DOHH2 (cell line): ENCODE measurements at regions not wholly inside any gene's neighbourhood (a gene's known extent, or its start where the extent isn't known, plus 50 kb on each side); places are given as distances from the start of the nearest gene placed in this dataset.

Experiments used
- H3F3A ChIP-seq: fragments of 200-600 bp; sonication (generic), shearing (Covaris generic); 2 replicates; pipeline ENCODE4 v1.6.0; 2016; ENCODE audit warnings: antibody characterized with exemption, mild to moderate bottlenecking; ENCODE audit not compliant: control insufficient read depth, insufficient read depth
- H3K27ac ChIP-seq: fragments of 200-600 bp; sonication (generic); 2 replicates; pipeline ENCODE4 v1.5.1; 2014; ENCODE audit warnings: low read depth, mild to moderate bottlenecking, low read length, moderate library complexity
- H3K27me3 ChIP-seq: fragments of 200-600 bp; sonication (generic); 2 replicates; pipeline ENCODE4 v1.6.1; 2014; ENCODE audit warnings: mild to moderate bottlenecking, low read length, mixed read lengths; ENCODE audit not compliant: control insufficient read depth
- H3K36me3 ChIP-seq: fragments of 200-600 bp; sonication (generic); 2 replicates; pipeline ENCODE4 v1.6.1; 2014; ENCODE audit warnings: mild to moderate bottlenecking, low read length, moderate library complexity, mixed read lengths; ENCODE audit not compliant: control insufficient read depth
- H3K4me1 ChIP-seq: fragments of 200-600 bp; sonication (generic); 2 replicates; pipeline ENCODE4 v1.6.1; 2014; ENCODE audit warnings: mild to moderate bottlenecking, low read length, mixed read lengths; ENCODE audit not compliant: control insufficient read depth
- H3K4me2 ChIP-seq: fragments of 200-600 bp; sonication (generic); 2 replicates; pipeline ENCODE4 v1.6.0; 2014; ENCODE audit warnings: mild to moderate bottlenecking, low read length, moderate library complexity
- H3K4me3 ChIP-seq: fragments of 200-600 bp; sonication (generic); 2 replicates; pipeline ENCODE4 v1.5.1; 2014; ENCODE audit warnings: mild to moderate bottlenecking, low read length, mixed read lengths
- H3K79me2 ChIP-seq: fragments of 200-600 bp; sonication (generic); 2 replicates; pipeline ENCODE4 v1.6.1; 2014; ENCODE audit warnings: mild to moderate bottlenecking, low read length, mixed read lengths; ENCODE audit not compliant: control insufficient read depth
- H3K9me2 ChIP-seq: fragments of 200-600 bp; sonication (generic); replicated peaks from 2 replicates; pipeline ENCODE4 v1.6.1; 2014; ENCODE audit warnings: mild to moderate bottlenecking, low read length, mixed read lengths; ENCODE audit not compliant: control insufficient read depth
- H3K9me3 ChIP-seq: fragments of 200-600 bp; sonication (generic); 2 replicates; pipeline ENCODE4 v1.6.1; 2014; ENCODE audit warnings: antibody characterized with exemption, low read length, mixed read lengths; ENCODE audit not compliant: control insufficient read depth, insufficient read depth
- H4K20me1 ChIP-seq: fragments of 200-600 bp; sonication (generic); 2 replicates; pipeline ENCODE4 v1.6.0; 2014; ENCODE audit warnings: low read depth, mild to moderate bottlenecking, antibody characterized with exemption, low read length, moderate library complexity; ENCODE audit not compliant: control insufficient read depth, insufficient read depth
- EZH2phosphoT487 ChIP-seq: fragments of 200-600 bp; sonication (generic); IDR thresholded peaks from 2 replicates; pipeline ENCODE4 v1.6.1; 2017; ENCODE audit warnings: borderline replicate concordance, mild to moderate bottlenecking, antibody characterized with exemption, low read length, moderate library complexity, mixed read lengths
- TF ChIP-seq, protein P1 (sequence below): fragments of 200-600 bp; sonication (generic); IDR thresholded peaks from one replicate; pipeline ENCODE4 v1.5.1; 2014; ENCODE audit warnings: antibody characterized with exemption, mild to moderate bottlenecking, low read depth, low read length; ENCODE audit not compliant: poor library complexity, severe bottlenecking

DNA sequence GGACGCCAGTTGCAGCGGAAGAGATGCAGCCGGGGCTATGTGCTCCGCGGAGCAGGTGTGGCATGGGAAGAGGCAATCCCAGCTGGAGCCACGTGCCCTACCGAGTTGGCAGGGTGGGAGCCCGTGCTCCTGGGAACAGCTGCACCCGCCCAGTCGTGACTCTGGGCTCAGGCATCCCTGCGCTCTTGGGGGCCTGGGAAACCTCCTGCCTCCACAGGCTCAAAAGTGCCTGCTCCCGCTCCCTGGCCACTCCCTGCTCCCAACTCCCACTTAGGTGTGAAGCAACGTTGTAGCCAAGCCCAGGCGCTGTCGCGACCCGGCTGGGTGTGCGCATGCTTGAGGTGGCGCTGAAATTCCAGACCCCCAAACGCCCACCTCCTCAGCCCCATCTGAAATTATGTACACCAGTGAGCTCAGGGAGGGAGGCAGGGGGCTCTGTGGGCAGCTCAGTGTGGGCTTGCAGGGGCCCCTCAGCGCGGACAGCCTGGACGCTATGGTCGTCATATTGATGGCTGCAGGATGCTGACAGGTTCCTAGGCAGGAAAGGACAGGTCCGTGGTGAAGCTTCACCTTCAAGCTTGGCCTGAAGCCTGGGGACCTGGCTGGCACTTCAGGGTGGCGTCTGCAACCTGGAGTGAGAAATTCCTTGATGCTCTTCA is 429.9 kb downstream of the SLITRK1 start:
- H3K9me3 ChIP-seq = peaks cover 14% of the 10 kb centered on the region; the same call in 1 of the 2 replicates
- H4K20me1 ChIP-seq = no peaks in the 10 kb centered on the region
- no peaks in the 10 kb centered on the region for H3K4me1 ChIP-seq
- TF ChIP-seq, protein P1, sequence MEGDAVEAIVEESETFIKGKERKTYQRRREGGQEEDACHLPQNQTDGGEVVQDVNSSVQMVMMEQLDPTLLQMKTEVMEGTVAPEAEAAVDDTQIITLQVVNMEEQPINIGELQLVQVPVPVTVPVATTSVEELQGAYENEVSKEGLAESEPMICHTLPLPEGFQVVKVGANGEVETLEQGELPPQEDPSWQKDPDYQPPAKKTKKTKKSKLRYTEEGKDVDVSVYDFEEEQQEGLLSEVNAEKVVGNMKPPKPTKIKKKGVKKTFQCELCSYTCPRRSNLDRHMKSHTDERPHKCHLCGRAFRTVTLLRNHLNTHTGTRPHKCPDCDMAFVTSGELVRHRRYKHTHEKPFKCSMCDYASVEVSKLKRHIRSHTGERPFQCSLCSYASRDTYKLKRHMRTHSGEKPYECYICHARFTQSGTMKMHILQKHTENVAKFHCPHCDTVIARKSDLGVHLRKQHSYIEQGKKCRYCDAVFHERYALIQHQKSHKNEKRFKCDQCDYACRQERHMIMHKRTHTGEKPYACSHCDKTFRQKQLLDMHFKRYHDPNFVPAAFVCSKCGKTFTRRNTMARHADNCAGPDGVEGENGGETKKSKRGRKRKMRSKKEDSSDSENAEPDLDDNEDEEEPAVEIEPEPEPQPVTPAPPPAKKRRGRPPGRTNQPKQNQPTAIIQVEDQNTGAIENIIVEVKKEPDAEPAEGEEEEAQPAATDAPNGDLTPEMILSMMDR = no peak
- no peak for TF ChIP-seq EZH2phosphoT487
- H3K79me2 ChIP-seq = no peaks in the 10 kb centered on the region
- no peaks in the 10 kb centered on the region for H3F3A ChIP-seq
- no peaks in the 10 kb centered on the region for H3K36me3 ChIP-seq
- no peak overlapping the region for H3K4me2 ChIP-seq
- no peak overlapping the region for H3K4me3 ChIP-seq
- no peaks in the 10 kb centered on the region for H3K27me3 ChIP-seq
- no peak overlapping the region for H3K27ac ChIP-seq
- no peaks in the 10 kb centered on the region for H3K9me2 ChIP-seq

- TF ChIP-seq, protein P1 = no peak
- no peak for TF ChIP-seq EZH2phosphoT487
- Histone ChIP-seq H3K27me3 (no peaks in the 10 kb centered on the region), H3K4me1 (no peaks in the 10 kb centered on the region), H3K9me3 (peaks cover 14% of the 10 kb centered on the region; the same call in 1 of the 2 replicates), H3K36me3 (no peaks in the 10 kb centered on the region), H3K27ac (no peak overlapping the region), H4K20me1 (no peaks in the 10 kb centered on the region), H3K9me2 (no peaks in the 10 kb centered on the region), H3K4me2 (no peak overlapping the region), H3K4me3 (no peak overlapping the region), H3F3A (no peaks in the 10 kb centered on the region), H3K79me2 (no peaks in the 10 kb centered on the region)
Measured at GRCh38 chr13:83450591-83450990, 431.7 kb downstream of the SLITRK1 start.

DNA sequence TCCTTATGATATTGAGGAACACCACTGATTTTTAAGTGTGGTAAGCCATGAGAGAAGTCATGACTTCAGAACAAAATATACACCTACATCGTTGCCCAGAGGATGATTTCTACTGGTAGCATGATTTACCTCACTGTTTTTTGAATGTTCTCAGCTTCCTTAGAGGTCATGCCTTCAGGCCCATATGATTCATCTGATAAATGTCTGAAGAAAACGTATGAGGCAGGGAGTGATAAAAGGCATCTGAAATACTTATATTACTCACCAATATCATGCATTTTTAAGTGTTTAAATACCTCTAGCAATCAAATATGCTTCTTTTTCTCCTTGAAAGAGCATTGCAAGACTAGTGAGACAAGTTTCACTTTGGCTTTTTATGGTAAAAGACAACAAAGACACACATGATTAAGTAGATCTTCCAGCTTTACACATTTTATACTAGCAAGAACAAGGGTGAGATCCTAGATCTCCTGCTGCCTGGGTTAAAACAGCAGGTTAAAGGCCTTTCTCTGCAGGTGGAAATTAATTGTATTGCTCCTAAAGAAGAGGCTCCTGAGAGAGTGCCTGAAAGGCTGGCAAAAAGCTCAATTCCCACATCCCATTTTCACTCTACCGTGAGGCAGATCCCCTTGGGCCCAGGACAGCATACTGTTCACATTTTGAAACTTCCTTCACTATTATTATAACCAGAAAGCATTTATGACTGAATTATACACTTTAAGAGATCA is 432.4 kb downstream of the SLITRK1 start:
- Histone ChIP-seq H4K20me1 (no peaks in the 10 kb centered on the region), H3K9me3 (peaks cover 14% of the 10 kb centered on the region; the same call in 1 of the 2 replicates), H3K4me3 (no peak overlapping the region), H3K9me2 (no peaks in the 10 kb centered on the region), H3F3A (no peaks in the 10 kb centered on the region), H3K27ac (no peak overlapping the region), H3K79me2 (no peaks in the 10 kb centered on the region), H3K4me1 (no peaks in the 10 kb centered on the region), H3K36me3 (no peaks in the 10 kb centered on the region), H3K4me2 (no peak overlapping the region), H3K27me3 (no peaks in the 10 kb centered on the region)
- no peak for TF ChIP-seq EZH2phosphoT487
- TF ChIP-seq, protein P1 = no peak
